LNCAP (cell line): ENCODE measurements at regions not wholly inside any gene's neighbourhood (a gene's known extent, or its start where the extent isn't known, plus 50 kb on each side); places are given as distances from the start of the nearest gene placed in this dataset.

Experiments used
- CTCF ChIP-seq: fragments of 450-650 bp; IDR thresholded peaks from 2 replicates; pipeline ENCODE4 v1.5.1; 2017; ENCODE audit warnings: mild to moderate bottlenecking

- no peak for TF ChIP-seq CTCF
Observed at GRCh38 chr3:36215241-36215640, 165.1 kb upstream of the STAC start.

GRCh38 chr3:36219398-36219797, 160.9 kb upstream of the STAC start:
- no peak for TF ChIP-seq CTCF

GRCh38 chr3:36220173-36220572, 160.1 kb upstream of the STAC start:
- no peak for TF ChIP-seq CTCF

- TF ChIP-seq CTCF = no peak
Observed at GRCh38 chr3:36221975-36222374, 158.3 kb upstream of the STAC start.

- no peak for TF ChIP-seq CTCF
Observed at GRCh38 chr3:36227980-36228379, 152.3 kb upstream of the STAC start.

- TF ChIP-seq CTCF = no peak
Observed at GRCh38 chr3:36229496-36229895, 150.8 kb upstream of the STAC start.

GRCh38 chr3:36232797-36233489, 147.4 kb upstream of the STAC start:
- no peak for TF ChIP-seq CTCF

- no peak for TF ChIP-seq CTCF
Observed at GRCh38 chr3:36244728-36245127, 135.6 kb upstream of the STAC start.
